KMS-11 (cell line): ENCODE measurements at regions not wholly inside any gene's neighbourhood (a gene's known extent, or its start where the extent isn't known, plus 50 kb on each side); places are given as distances from the start of the nearest gene placed in this dataset.

Experiments
- H2AFZ ChIP-seq: fragments of 200-600 bp; sonication (generic); 2 replicates; pipeline ENCODE4 v1.6.1; 2016; ENCODE audit warnings: antibody characterized with exemption, mixed run types, low read depth
- H3K27ac ChIP-seq: fragments of 200-600 bp; sonication (generic); 2 replicates; pipeline ENCODE4 v1.6.1; 2016; ENCODE audit warnings: mild to moderate bottlenecking, mixed run types
- H3K27me3 ChIP-seq: fragments of 200-600 bp; sonication (generic); 2 replicates; pipeline ENCODE4 v1.6.1; 2017; ENCODE audit warnings: mild to moderate bottlenecking, low read depth, mixed run types, moderate library complexity; ENCODE audit not compliant: insufficient read depth
- H3K36me3 ChIP-seq: fragments of 200-600 bp; sonication (generic); 2 replicates; pipeline ENCODE4 v1.6.1; 2017; ENCODE audit warnings: mild to moderate bottlenecking, mixed run types; ENCODE audit not compliant: insufficient read depth
- H3K4me1 ChIP-seq: fragments of 200-600 bp; sonication (generic); 2 replicates; pipeline ENCODE4 v1.6.1; 2016; ENCODE audit warnings: mild to moderate bottlenecking, low read depth, mixed run types; ENCODE audit not compliant: poor library complexity, severe bottlenecking
- H3K4me2 ChIP-seq: fragments of 200-600 bp; sonication (generic); 2 replicates; pipeline ENCODE4 v1.7.0; 2016; ENCODE audit warnings: mild to moderate bottlenecking, mixed run types
- H3K4me3 ChIP-seq: fragments of 200-600 bp; sonication (generic); IDR thresholded peaks from 2 replicates; pipeline ENCODE4 v1.6.1; 2017; ENCODE audit warnings: low read depth, low read length, mixed read lengths; ENCODE audit not compliant: insufficient read depth
- H3K79me2 ChIP-seq: fragments of 200-600 bp; sonication (generic); 2 replicates; pipeline ENCODE4 v1.6.1; 2016; ENCODE audit warnings: low read depth, mixed run types; ENCODE audit not compliant: insufficient read depth
- H3K9ac ChIP-seq: fragments of 200-600 bp; sonication (generic); 2 replicates; pipeline ENCODE4 v1.6.1; 2016; ENCODE audit warnings: mild to moderate bottlenecking, mixed run types
- H4K20me1 ChIP-seq: fragments of 200-600 bp; sonication (generic); 2 replicates; pipeline ENCODE4 v1.6.1; 2016; ENCODE audit warnings: mild to moderate bottlenecking, mixed run types; ENCODE audit not compliant: insufficient read depth
- CTCF ChIP-seq: fragments of 200-600 bp; sonication (generic); conservative IDR thresholded peaks from 2 replicates; pipeline ENCODE4 v1.6.1; 2017; ENCODE audit warnings: low read depth, mild to moderate bottlenecking, antibody characterized with exemption, low read length, moderate library complexity, mixed read lengths

GRCh38 chr15:62465173-62465572, 300.1 kb upstream of the C2CD4B start:
- TF ChIP-seq CTCF = no peak
- H3K9ac ChIP-seq = no peak overlapping the region
- H3K4me3 ChIP-seq = no peak overlapping the region

GRCh38 chr15:62469478-62469873, 304.4 kb upstream of the C2CD4B start:
- no peaks in the 10 kb centered on the region for H4K20me1 ChIP-seq

More at GRCh38 chr15:62465173-62465572, 300.1 kb upstream of the C2CD4B start:
- Histone ChIP-seq H3K27ac (no peak overlapping the region), H3K79me2 (no peaks in the 10 kb centered on the region), H3K4me2 (no peak overlapping the region), H4K20me1 (no peaks in the 10 kb centered on the region), H3K36me3 (no peaks in the 10 kb centered on the region), H2AFZ (no peak overlapping the region), H3K27me3 (no peaks in the 10 kb centered on the region), H3K4me1 (no peaks in the 10 kb centered on the region)

GRCh38 chr15:62469874-62470688, 305.0 kb upstream of the C2CD4B start:
- no peak overlapping the region for H3K4me2 ChIP-seq
- H3K4me3 ChIP-seq = no peak overlapping the region
- H3K27ac ChIP-seq = no peak overlapping the region
- H3K4me1 ChIP-seq = no peaks in the 10 kb centered on the region
- no peaks in the 10 kb centered on the region for H3K79me2 ChIP-seq
- no peaks in the 10 kb centered on the region for H3K36me3 ChIP-seq
- H3K27me3 ChIP-seq = no peaks in the 10 kb centered on the region
- H3K9ac ChIP-seq = no peak overlapping the region
- H2AFZ ChIP-seq = no peak overlapping the region
- no peak for TF ChIP-seq CTCF
- no peaks in the 10 kb centered on the region for H4K20me1 ChIP-seq

More at GRCh38 chr15:62469478-62469873, 304.4 kb upstream of the C2CD4B start:
- no peaks in the 10 kb centered on the region for H3K4me1 ChIP-seq
- no peak overlapping the region for H3K9ac ChIP-seq
- H2AFZ ChIP-seq = no peak overlapping the region
- no peaks in the 10 kb centered on the region for H3K79me2 ChIP-seq
- no peaks in the 10 kb centered on the region for H3K36me3 ChIP-seq
- H3K27me3 ChIP-seq = no peaks in the 10 kb centered on the region
- no peak overlapping the region for H3K4me2 ChIP-seq
- no peak overlapping the region for H3K27ac ChIP-seq
- no peak for TF ChIP-seq CTCF
- no peak overlapping the region for H3K4me3 ChIP-seq

GRCh38 chr15:62472616-62473299, 307.7 kb upstream of the C2CD4B start:
- Histone ChIP-seq H2AFZ (no peak overlapping the region), H3K79me2 (no peaks in the 10 kb centered on the region), H3K4me3 (no peak overlapping the region), H3K4me1 (no peaks in the 10 kb centered on the region), H3K27ac (no peak overlapping the region), H3K27me3 (no peaks in the 10 kb centered on the region), H3K36me3 (no peaks in the 10 kb centered on the region), H3K4me2 (no peak overlapping the region), H4K20me1 (no peaks in the 10 kb centered on the region), H3K9ac (no peak overlapping the region)
- TF ChIP-seq CTCF = no peak
